Bone marrow (tissue), 2 donors: ENCODE measurements at regions not wholly inside any gene's neighbourhood (a gene's known extent, or its start where the extent isn't known, plus 50 kb on each side); places are given as distances from the start of the nearest gene placed in this dataset.
"Not testable (repeated sequence)": the region's sequence is repeated elsewhere in the genome, so short reads cannot be mapped to it uniquely, and the experiment has no call there.

Experiments
- DNase-seq, 2 donors: peaks; one replicate each; lab custom pipeline; 2025; lab: John Stamatoyannopoulos, UW

GRCh38 chr1:228611707-228612106 lies 123.6 kb upstream of the RHOU start:
- not testable (repeated sequence) for DNase-seq

GRCh38 chr1:228622002-228622716 lies 113.1 kb upstream of the RHOU start:
- not testable (repeated sequence) for DNase-seq

- not testable (repeated sequence) for DNase-seq
Measured at GRCh38 chr1:228626481-228626880, 108.8 kb upstream of the RHOU start.

GRCh38 chr1:228632858-228633257 lies 102.4 kb upstream of the RHOU start:
- DNase-seq, result not testable (repeated sequence)

DNA sequence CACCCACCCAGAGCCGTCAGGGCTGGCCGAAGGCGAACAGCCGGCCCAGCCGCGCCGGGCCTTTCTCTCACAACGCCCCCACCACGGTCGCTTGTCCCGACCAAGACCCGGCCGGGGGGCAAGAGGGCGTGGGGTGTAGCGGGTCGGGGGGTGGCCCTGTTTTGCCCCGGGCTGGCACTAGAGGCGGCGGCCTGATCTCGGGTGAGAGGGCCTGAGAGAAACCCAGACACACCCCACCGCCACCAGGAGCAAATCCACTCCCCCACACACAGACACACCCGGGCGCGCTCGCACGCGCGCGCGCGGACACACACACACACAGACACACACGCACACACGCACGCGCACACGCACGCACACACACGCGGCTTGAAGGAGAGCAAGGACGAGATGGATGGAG lies 100.0 kb upstream of the RHOU start:
- DNase-seq, result not testable (repeated sequence)

GRCh38 chr1:228637529-228637928 lies 97.8 kb upstream of the RHOU start:
- DNase-seq, result not testable (repeated sequence)

GRCh38 chr1:228646717-228647522 lies 88.4 kb upstream of the RHOU start:
- peak in 1 of 2 donors; percentile 25 for DNase-seq

DNA sequence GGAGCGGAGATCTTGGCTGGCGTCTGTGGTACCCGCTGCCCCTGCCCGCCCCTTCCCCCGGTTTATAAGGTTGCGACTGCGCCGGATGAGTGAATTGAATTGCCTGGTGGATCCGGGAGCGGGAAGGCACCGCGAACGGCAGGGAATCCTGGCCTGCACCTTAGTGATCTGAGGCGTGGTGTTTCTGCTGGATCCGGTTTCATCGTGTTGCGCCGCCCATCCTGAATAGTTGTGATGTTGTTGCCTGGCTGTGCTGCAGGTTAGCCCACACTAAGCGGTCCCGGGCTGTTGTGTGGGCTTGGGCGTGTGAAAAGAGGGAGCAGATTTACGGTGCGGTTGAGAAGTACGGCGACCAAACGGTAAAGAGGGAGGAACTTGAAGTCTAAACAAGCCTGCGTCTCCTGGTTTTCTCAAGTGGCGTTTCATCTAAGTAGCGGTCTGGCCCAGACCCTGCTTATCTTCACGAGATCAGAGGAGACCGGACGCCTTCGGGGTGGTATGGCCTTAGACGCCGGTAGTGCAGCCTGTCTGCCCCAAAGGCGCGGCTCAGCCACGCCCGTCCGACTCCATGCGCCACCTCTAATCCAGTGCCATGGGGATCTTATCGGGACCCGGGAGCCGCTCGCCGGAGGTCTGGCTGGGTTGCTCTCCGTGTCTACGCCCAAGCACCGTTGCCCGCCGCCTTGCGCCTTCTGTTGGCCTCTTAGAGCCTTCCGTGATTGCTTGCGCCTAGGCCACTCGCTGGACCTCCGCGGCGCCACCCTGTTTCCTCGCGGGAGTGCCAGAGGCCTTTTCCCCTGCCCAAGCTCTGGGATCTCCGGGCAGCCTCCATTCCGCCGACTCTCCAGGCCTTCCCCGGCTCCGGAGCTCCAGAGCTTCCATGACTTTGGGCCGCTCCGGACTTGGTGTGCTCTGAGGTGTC lies 87.5 kb upstream of the RHOU start:
- no peak for DNase-seq

DNA sequence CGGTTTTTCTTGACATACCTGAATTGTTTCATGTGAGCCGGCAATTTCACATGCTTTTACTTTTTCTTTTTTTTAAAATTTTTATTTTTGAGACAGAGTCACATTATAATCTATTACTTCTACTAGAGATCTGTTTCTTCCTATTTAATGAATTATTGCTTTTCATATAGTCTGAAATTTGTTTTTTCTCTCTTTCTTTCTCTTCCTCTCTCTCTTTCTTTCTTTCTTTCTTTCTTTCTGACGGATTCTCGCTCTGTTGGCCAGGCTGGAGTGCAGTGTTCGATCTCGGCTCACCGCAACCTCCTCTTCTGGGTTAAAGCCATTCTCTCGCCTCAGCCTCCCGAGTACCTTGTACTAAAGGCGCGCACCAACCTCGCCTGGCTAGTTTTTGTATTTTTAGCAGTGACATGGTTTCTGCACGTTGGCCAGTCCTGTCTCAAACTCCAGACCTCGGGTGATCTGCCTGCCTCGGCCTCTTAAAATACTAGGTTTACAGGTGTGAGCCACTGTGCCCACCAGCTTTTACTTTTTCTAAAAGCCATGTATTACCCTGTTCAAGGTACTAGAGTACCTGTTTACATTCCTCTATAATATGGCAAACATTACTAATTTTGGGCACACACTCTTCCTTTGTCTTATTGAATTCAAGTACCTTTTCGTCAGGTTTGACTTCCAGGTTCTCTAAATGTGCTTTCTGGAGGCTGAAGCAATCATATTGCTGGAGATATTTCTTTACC lies 86.5 kb upstream of the RHOU start:
- no peak for DNase-seq

DNA sequence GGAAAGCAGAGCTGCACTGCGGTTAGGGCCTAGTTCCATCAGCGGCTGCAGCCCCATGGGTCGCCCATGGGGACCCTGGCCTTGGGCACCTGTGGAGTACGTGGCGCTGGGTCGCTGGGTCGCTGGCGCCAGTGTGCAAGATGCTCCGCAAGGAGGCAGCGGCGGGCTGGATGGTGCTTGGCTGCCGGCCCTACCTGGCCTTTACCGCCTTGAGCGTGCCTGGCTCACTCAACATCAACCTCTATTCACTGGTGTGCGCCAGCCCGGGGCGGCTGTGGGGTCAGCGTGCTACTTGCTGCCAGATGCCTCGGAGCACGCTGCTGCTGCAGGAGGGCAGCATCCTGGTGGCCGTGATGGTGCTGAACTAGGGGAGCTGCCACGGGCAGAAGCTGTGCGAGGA lies 85.1 kb upstream of the RHOU start:
- DNase-seq, result no peak

DNA sequence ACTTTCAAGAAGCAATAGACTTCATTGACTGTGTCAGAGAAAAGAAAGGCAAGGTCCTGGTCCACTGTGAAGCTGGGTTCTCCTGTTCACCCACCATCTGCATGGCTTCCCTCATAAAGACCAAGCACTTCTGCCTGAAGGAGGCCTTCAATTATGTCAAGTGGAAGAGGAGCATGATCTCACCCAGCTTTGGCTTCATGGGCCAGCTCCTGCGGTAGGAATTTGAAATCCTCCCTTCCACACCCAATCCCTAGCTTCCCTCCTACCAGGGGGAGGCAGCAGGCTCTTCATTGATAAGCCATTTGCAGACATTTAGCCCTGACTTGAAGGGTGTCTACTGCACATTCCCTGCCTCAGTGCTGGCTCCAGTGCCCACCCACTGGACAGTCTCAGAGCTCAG lies 84.3 kb upstream of the RHOU start:
- no peak for DNase-seq

DNA sequence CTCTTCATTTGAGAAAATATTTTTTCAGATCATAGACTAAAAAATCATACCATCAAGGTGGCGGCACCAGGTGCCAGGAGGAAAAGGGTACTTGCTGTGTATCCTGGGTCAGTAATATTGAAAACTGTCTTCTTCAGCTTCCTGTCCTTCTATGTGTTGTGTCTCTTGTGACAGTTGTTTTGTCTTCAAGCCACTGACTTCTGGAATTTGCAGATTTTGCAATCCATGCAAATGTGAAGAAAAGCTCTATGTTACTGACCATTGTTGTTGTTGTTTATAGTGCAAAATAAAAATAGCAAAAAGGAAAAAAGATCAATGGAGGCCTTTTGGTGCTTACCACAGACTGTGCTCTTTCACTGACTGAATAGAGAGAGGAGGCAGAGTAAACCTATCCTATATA lies 83.2 kb upstream of the RHOU start:
- no peak for DNase-seq

- DNase-seq, result not testable (repeated sequence)
Measured at GRCh38 chr1:228653057-228653456, 82.2 kb upstream of the RHOU start.

DNA sequence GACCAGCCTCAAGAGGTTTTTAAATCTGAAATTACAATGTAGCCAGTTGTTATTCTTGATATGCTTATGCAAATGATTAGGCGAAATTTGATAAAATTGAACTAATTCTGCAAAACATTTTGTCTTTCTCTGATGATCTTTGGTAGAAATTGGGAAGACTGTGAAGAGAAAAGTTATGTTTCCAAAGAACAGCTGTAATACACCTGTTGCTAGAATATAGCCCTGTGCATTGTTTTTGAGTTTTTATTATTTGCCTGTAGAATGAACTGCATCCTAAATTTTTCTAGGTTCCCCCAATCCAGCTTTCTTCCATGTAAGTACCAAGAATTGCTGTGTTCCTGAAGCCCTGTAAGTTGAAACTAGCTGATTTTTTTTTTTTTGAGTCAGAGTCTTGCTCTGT lies 81.5 kb upstream of the RHOU start:
- DNase-seq, result no peak

GRCh38 chr1:228655796-228656394 lies 79.4 kb upstream of the RHOU start:
- DNase-seq, result no peak

GRCh38 chr1:228662007-228662689 lies 73.1 kb upstream of the RHOU start:
- not testable (repeated sequence) for DNase-seq

DNA sequence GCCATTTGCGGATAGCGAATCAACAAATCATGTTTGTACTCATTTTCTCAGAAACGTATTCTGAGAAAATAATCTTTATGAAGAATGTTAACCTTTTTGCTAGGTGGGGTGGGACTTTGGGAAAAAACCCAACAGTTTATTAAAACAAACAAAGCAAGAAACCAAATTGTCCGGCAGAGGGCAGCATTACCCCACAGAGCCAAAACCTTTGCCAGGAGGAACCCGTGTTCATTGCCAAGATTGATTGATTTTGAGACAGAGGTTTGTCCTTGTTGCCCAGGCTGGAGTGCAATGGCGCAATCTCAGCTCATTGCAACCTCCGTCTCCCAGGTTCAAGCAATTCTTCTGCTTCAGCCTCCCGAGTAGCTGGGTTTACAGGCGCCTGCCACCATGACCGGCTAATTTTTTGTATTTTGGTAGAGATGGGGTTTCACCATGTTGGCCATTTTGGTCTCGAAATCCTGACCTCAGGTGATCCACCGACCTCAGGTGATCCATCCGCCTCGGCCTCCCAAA lies 70.8 kb upstream of the RHOU start:
- peak; percentile 40 to 46 for DNase-seq

- no peak for DNase-seq
Measured at GRCh38 chr1:228666686-228667623, 68.3 kb upstream of the RHOU start.

DNA sequence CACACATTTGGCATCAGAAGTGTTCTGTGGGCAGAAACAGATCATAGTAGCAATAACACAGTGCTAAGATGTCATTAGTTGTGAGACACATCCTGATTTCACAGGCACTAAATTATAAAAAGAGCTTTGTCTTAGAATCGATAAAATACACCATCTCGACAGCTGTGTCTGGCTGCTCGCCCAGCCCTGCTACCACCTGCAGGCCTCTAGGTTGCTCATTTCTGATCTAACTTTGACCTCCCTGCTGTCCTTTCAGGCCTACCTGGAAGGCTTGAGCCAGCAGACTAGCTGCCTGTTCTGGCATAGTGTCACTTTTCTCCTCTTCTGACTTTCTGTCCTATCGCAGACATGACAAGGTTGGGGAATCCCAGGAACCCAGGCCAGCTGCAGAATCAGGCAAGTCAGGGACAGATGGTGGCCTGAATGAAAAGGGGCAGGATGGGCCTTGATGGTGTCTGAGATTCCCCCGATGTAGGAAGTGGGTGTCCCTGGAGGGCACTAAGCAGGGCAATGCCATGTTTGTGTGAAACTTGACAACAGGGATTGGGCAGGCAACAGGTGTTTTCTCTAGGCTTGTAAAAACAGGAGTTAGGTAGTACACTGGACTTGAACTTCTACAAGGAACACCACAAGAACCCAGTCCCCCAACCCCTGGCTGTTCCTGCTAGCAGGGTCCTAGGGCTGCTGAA lies 66.6 kb upstream of the RHOU start:
- DNase-seq, result no peak
